ENCODE measurements at regions not wholly inside any gene's neighbourhood (a gene's known extent, or its start where the extent isn't known, plus 50 kb on each side); places are given as distances from the start of the nearest gene placed in this dataset.

- no peak overlapping the region for H3K4me3 ChIP-seq (ENCODE audit: low read length)
- TF ChIP-seq, protein P1, sequence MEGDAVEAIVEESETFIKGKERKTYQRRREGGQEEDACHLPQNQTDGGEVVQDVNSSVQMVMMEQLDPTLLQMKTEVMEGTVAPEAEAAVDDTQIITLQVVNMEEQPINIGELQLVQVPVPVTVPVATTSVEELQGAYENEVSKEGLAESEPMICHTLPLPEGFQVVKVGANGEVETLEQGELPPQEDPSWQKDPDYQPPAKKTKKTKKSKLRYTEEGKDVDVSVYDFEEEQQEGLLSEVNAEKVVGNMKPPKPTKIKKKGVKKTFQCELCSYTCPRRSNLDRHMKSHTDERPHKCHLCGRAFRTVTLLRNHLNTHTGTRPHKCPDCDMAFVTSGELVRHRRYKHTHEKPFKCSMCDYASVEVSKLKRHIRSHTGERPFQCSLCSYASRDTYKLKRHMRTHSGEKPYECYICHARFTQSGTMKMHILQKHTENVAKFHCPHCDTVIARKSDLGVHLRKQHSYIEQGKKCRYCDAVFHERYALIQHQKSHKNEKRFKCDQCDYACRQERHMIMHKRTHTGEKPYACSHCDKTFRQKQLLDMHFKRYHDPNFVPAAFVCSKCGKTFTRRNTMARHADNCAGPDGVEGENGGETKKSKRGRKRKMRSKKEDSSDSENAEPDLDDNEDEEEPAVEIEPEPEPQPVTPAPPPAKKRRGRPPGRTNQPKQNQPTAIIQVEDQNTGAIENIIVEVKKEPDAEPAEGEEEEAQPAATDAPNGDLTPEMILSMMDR (conservative IDR thresholded peaks at IDR 0.05; ENCODE audit: low read length) = no peak
- no peak for DNase-seq (ENCODE audit: low read depth)
Measured at GRCh38 chr14:85169381-85169780, 360.6 kb upstream of the FLRT2 start.

- no peak overlapping the region for H3K4me3 ChIP-seq (ENCODE audit: low read length)
- TF ChIP-seq, protein P1 (conservative IDR thresholded peaks at IDR 0.05; ENCODE audit: low read length) = no peak
- DNase-seq (ENCODE audit: low read depth) = no peak
Measured at GRCh38 chr14:85172290-85172689, 357.7 kb upstream of the FLRT2 start.

- TF ChIP-seq, protein P1 (conservative IDR thresholded peaks at IDR 0.05; ENCODE audit: low read length) = no peak
- H3K4me3 ChIP-seq (ENCODE audit: low read length) = no peak overlapping the region
- DNase-seq (ENCODE audit: low read depth) = no peak
Measured at GRCh38 chr14:85172889-85173477, 357.0 kb upstream of the FLRT2 start.

DNA sequence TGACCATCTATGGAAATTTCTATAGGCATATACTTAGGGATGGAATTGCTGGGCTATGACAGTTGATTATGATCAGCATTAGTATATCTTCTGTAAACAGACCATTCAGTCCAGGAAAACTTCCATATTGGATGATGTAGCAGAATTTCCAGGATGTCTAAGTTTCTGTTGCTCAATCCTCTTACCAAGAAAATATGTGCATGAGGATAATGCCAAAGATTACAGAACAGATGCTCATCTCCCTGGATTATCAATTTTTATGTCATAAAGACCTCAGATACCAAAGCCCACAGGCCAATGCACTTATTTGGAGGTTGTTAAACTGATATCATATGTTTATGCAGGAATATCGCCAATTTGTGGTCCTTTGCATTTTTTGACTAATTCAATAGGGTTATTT lies 354.4 kb upstream of the FLRT2 start:
- TF ChIP-seq, protein P1 (conservative IDR thresholded peaks at IDR 0.05; ENCODE audit: low read length) = no peak
- DNase-seq (ENCODE audit: low read depth) = peak; percentile 69
- H3K4me3 ChIP-seq (ENCODE audit: low read length) = no peak overlapping the region

- no peak for DNase-seq (ENCODE audit: low read depth)
- H3K4me3 ChIP-seq (ENCODE audit: low read length) = no peak overlapping the region
- TF ChIP-seq, protein P1 (conservative IDR thresholded peaks at IDR 0.05; ENCODE audit: low read length) = no peak
Measured at GRCh38 chr14:85178864-85179263, 351.1 kb upstream of the FLRT2 start.

DNA sequence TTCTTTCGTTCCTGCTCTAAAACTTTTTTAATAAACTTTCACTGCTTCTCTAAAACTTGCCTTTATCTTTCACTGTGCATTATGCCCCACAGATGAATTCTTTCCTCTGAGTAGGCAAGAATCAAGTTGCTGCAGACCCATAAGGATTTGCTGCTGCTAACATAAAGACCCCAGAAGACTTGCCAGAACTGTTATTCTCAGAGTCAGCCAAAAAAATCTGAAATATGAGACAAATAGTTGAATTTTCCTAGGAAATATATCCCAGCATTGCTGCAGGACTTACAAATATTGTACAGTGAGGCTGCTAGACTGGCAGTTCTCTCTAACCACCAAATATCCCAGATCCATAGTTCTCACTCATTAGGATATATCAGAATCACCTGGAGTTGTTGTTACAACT lies 349.1 kb upstream of the FLRT2 start:
- no peak for DNase-seq (ENCODE audit: low read depth)
- no peak overlapping the region for H3K4me3 ChIP-seq (ENCODE audit: low read length)
- TF ChIP-seq, protein P1 (conservative IDR thresholded peaks at IDR 0.05; ENCODE audit: low read length) = no peak

GRCh38 chr14:85182282-85182681 lies 347.7 kb upstream of the FLRT2 start:
- TF ChIP-seq, protein P1 (conservative IDR thresholded peaks at IDR 0.05; ENCODE audit: low read length) = no peak
- no peak overlapping the region for H3K4me3 ChIP-seq (ENCODE audit: low read length)
- DNase-seq (ENCODE audit: low read depth) = no peak
